Islet precursor cell (in vitro differentiated cells): ENCODE measurements at regions not wholly inside any gene's neighbourhood (a gene's known extent, or its start where the extent isn't known, plus 50 kb on each side); places are given as distances from the start of the nearest gene placed in this dataset.
A peak's percentile ranks its signal among the peaks of the same experiment; 100 is the strongest.
"Not testable (repeated sequence)": the region's sequence is repeated elsewhere in the genome, so short reads cannot be mapped to it uniquely, and the experiment has no call there.

Experiments
- DNase-seq: peaks from one replicate; pipeline ENCODE4 v3.0.0-alpha.2; 2018

- no peak for DNase-seq
Observed at GRCh38 chr18:22828171-22828570, 105.0 kb upstream of the RBBP8 start.

- DNase-seq: not testable (repeated sequence)
Observed at GRCh38 chr18:22828583-22828982, 104.5 kb upstream of the RBBP8 start.

- DNase-seq: no peak
Observed at GRCh38 chr18:22829781-22830180, 103.3 kb upstream of the RBBP8 start.

- DNase-seq: no peak
Observed at GRCh38 chr18:22830511-22830910, 102.6 kb upstream of the RBBP8 start.

GRCh38 chr18:22831441-22831904 lies 101.7 kb upstream of the RBBP8 start:
- DNase-seq: no peak

- no peak for DNase-seq
Observed at GRCh38 chr18:22836932-22837331, 96.2 kb upstream of the RBBP8 start.

- no peak for DNase-seq
Observed at GRCh38 chr18:22838221-22838620, 94.9 kb upstream of the RBBP8 start.

GRCh38 chr18:22838639-22839277 lies 94.4 kb upstream of the RBBP8 start:
- DNase-seq: no peak

- no peak for DNase-seq
Observed at GRCh38 chr18:22839340-22839821, 93.7 kb upstream of the RBBP8 start.

- no peak for DNase-seq
Observed at GRCh38 chr18:22840606-22841144, 92.5 kb upstream of the RBBP8 start.

GRCh38 chr18:22841840-22842239 lies 91.3 kb upstream of the RBBP8 start:
- no peak for DNase-seq

- no peak for DNase-seq
Observed at GRCh38 chr18:22844190-22844589, 88.9 kb upstream of the RBBP8 start.

GRCh38 chr18:22844628-22845027 lies 88.5 kb upstream of the RBBP8 start:
- no peak for DNase-seq

GRCh38 chr18:22846088-22846683 lies 86.9 kb upstream of the RBBP8 start:
- no peak for DNase-seq

GRCh38 chr18:22846697-22847096 lies 86.4 kb upstream of the RBBP8 start:
- no peak for DNase-seq

GRCh38 chr18:22847392-22847791 lies 85.7 kb upstream of the RBBP8 start:
- DNase-seq: no peak

- DNase-seq: no peak
Observed at GRCh38 chr18:22847867-22848451, 85.2 kb upstream of the RBBP8 start.

GRCh38 chr18:22848615-22849014 lies 84.5 kb upstream of the RBBP8 start:
- DNase-seq: no peak

- DNase-seq: peak; percentile 77
Observed at GRCh38 chr18:22856870-22857269, 76.3 kb upstream of the RBBP8 start.

- no peak for DNase-seq
Observed at GRCh38 chr18:22858121-22858520, 75.0 kb upstream of the RBBP8 start.

- DNase-seq: no peak
Observed at GRCh38 chr18:22860807-22861206, 72.3 kb upstream of the RBBP8 start.

- no peak for DNase-seq
Observed at GRCh38 chr18:22865354-22866116, 67.6 kb upstream of the RBBP8 start.

GRCh38 chr18:22868831-22869230 lies 64.3 kb upstream of the RBBP8 start:
- no peak for DNase-seq
